Cerebellar cortex (tissue), 1 donor: ENCODE measurements at regions not wholly inside any gene's neighbourhood (a gene's known extent, or its start where the extent isn't known, plus 50 kb on each side); places are given as distances from the start of the nearest gene placed in this dataset.
"Not testable (repeated sequence)": the region's sequence is repeated elsewhere in the genome, so short reads cannot be mapped to it uniquely, and the experiment has no call there.

Experiments
- DNase-seq: peaks from one replicate; pipeline ENCODE4 v3.0.0-alpha.2; 2015; ENCODE audit warnings: low spot score

- DNase-seq: not testable (repeated sequence)
Measured at GRCh38 chr20:29881107-29881506, 1376.4 kb upstream of the DEFB115 start.

GRCh38 chr20:29883514-29884219 is 1373.8 kb upstream of the DEFB115 start:
- DNase-seq: not testable (repeated sequence)

- DNase-seq: not testable (repeated sequence)
Measured at GRCh38 chr20:29884322-29884721, 1373.1 kb upstream of the DEFB115 start.

GRCh38 chr20:29885282-29886185 is 1371.9 kb upstream of the DEFB115 start:
- DNase-seq: not testable (repeated sequence)

GRCh38 chr20:29891555-29891954 is 1365.9 kb upstream of the DEFB115 start:
- DNase-seq: not testable (repeated sequence)
